HS-5 (cell line): ENCODE measurements at regions not wholly inside any gene's neighbourhood (a gene's known extent, or its start where the extent isn't known, plus 50 kb on each side); places are given as distances from the start of the nearest gene placed in this dataset.
"Not testable (repeated sequence)": the region's sequence is repeated elsewhere in the genome, so short reads cannot be mapped to it uniquely, and the experiment has no call there.

Experiments
- DNase-seq: peaks from one replicate; pipeline ENCODE4 v3.0.0-alpha.2; 2012; ENCODE audit warnings: low read depth

- no peak for DNase-seq
Measured at GRCh38 chr6:8908638-8909037, 473.3 kb upstream of the SLC35B3 start.

GRCh38 chr6:8906699-8907098 is 471.4 kb upstream of the SLC35B3 start:
- DNase-seq: no peak

DNA sequence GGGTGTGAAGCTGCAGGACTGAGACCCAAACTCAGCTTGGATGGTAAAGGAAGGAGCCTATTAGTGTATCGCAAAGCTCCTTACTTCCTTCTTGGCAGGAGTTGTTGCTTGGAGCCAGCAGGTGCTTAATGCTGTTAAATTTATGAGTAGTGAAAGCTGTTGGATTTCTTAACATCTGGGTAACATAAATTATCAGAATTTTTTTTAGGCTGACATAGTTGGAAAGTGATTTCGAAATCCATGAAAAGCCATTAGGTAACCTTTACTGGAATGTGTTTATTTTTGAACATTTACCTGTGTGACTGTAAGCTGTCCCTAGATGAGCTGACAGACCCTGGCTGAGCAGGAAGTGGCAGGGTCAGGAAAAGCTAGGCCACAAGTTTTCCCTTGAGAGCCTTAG is 470.4 kb upstream of the SLC35B3 start:
- DNase-seq: no peak

GRCh38 chr6:8904754-8905153 is 469.4 kb upstream of the SLC35B3 start:
- no peak for DNase-seq

- no peak for DNase-seq
Measured at GRCh38 chr6:8900056-8900455, 464.7 kb upstream of the SLC35B3 start.

GRCh38 chr6:8889514-8889913 is 454.2 kb upstream of the SLC35B3 start:
- DNase-seq: no peak

DNA sequence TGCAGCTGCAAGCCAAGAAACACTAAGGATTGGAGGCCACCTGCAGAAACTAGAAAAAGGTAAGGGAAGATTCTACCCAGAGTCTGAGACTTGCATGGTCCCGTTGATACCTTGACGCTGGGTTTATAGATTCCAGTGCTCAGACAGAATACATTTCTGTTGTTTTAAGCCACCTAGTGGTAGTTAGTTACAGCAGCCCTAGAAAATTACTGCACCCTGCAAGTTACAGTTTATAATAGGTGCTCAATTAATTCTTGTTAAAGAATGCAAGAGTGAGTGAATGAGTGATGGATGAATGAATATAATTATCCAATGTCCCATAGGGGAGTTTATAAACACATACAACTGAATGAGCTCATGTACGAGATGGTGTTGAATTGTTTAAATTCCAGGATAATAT is 453.1 kb upstream of the SLC35B3 start:
- peak; percentile 8 for DNase-seq

- DNase-seq: no peak
Measured at GRCh38 chr6:8881663-8882062, 446.3 kb upstream of the SLC35B3 start.

DNA sequence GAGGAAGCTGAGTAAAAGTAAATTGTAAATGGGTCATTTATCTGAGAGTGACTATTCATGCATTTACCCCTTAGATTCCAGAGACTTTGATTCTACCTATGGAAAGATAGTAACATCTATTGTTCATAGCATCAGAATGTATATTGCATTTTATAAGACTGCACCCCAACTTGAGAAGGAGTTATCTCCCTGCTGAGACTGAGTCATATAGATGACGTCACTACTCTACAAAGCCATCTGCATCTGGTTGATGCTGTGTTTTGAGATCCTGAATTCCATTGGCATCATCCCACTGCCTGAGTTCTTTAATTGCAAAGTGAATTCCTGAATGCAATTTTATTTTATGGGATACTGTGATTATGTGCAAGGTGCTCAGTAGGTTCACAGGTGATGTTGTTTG is 444.0 kb upstream of the SLC35B3 start:
- DNase-seq: peak; percentile 53

DNA sequence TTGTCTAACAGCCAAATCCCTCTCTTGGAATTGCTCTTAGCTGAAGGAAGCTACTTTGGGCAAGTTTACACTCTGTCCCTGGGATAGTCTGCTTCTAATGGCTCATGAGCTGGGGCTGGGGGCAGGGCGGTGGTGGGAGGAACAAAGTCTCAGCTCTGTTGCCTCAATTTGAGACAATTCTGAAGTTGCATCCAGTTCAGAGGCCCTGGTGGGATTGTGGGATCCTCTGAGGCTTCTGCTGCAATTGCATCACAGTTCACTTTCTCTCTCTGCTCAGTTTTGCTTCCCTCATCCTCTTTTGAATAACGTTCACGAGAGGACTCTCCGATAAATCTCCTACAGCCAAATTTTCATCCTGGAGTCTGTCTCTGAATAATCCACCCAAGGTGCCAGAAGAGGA is 440.6 kb upstream of the SLC35B3 start:
- no peak for DNase-seq

DNA sequence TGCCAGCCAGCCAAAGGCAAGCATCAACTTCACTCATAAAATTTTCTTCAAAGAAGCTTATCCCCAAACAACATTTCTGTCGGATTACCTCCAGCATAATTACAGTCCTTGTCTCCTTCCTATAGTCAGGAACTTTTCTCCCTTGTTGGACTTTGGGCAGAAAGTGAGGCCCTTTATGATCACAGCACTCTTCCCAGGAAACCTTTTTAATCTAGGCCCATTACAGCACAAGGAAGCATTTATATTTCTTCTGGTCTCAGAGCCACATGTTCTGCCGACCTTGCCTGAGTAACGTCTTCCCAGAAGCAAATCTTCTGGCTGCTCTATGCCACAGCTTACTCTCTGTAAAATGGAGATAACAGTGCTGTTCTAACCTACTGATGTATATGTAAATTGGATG is 437.2 kb upstream of the SLC35B3 start:
- DNase-seq: no peak

- no peak for DNase-seq
Measured at GRCh38 chr6:8865451-8865850, 430.1 kb upstream of the SLC35B3 start.

DNA sequence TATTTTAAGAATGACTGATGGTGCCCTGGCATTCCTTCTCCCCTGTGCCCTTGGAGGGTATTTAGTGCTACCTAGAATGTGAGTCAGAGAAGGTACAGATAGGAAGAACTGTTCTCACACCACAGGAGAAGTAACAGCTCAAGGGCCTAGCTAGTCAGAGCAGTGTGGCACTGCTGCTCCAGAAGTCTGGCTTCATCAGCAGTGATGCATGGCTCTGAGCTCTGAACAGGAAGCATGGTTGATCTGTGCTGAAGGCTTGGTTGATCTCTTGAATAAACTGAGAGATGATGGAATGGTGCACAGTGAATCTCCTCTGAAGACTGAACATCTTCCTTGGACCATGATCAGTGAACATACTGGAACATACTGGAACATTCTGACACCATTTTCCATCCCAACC is 425.3 kb upstream of the SLC35B3 start:
- no peak for DNase-seq

GRCh38 chr6:8859501-8859900 is 424.2 kb upstream of the SLC35B3 start:
- no peak for DNase-seq

- no peak for DNase-seq
Measured at GRCh38 chr6:8858854-8859331, 423.5 kb upstream of the SLC35B3 start.

GRCh38 chr6:8857160-8857559 is 421.8 kb upstream of the SLC35B3 start:
- no peak for DNase-seq

GRCh38 chr6:8855411-8855810 is 420.1 kb upstream of the SLC35B3 start:
- no peak for DNase-seq

DNA sequence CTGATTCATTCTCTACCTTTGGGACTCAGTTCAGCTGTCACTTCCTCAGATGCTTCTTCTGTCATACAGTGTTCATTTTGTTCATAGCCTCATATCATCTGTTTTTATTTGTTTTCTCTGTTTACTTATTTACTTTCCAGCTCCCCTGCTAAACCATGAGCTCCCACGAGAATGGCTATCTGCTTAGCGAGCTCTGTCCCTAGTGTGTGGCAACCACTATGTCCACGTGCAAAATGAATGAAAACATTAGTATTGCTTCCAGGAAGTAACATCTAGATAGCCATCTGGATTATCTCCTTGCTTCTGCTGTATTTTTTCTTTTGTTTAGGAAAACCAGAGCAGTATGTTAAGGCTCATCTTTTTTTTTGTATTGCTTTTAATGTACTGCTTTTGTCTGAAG is 417.0 kb upstream of the SLC35B3 start:
- DNase-seq: no peak

DNA sequence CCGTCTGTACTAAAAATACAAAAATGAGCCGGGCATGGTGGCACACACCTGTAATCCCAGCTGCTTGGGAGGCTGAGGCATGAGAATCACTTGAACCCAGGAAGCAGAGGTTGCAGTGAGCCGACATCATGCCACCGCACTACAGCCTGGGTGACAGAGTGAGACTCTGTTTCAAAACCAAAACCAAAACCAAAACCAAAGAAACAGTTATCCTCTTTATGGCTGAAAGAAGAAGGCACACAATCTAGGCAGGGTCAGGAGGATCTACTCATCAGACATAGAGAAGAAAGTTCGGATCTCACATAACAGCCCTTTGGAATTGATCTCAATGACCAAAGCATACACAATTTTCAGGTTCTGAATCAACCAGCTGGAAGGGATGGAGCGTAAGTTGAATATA is 411.3 kb upstream of the SLC35B3 start:
- not testable (repeated sequence) for DNase-seq

DNA sequence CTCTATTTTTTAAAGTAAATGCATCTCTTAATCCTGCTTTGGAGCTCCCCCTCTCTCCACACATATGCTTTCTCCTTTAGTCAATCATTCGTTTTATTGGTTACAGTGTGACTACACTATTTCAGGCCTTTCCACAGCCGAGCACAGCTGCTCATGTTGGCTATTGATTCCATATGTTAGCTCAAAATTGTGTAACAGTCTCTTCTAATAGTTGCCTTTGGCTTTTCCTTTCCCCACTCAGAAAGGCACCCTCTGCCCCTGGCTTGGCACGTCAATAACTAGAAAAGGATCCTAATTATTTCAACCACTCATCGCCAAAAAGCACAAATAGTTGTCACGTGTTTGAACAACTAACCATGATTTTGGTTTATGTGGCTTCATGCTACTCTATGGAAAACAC is 410.3 kb upstream of the SLC35B3 start:
- peak; percentile 25 for DNase-seq

GRCh38 chr6:8844968-8845367 is 409.6 kb upstream of the SLC35B3 start:
- peak; percentile 20 for DNase-seq

DNA sequence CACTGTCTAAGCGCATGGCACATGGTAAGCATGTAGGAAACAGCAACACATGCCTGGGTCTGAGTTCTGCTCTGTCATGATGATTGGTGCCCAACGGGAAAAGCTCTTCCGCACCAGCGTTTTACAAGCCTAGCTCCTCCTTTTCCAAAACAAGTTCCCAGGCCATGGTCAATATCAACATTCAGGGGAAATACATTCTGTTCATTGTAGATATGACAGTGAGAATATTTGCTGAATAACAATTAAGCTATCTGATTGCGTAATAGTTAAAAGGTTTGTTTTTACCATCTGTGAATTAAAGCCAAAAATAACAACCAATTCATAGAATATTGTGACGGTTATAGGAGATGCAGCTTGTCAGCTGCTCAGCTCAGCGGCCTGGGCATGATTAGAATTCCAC is 404.3 kb upstream of the SLC35B3 start:
- DNase-seq: no peak

- no peak for DNase-seq
Measured at GRCh38 chr6:8837343-8837742, 402.0 kb upstream of the SLC35B3 start.

GRCh38 chr6:8832695-8833094 is 397.4 kb upstream of the SLC35B3 start:
- DNase-seq: not testable (repeated sequence)
